Hematopoietic multipotent progenitor cell treated with erythropoietin and hydrocortisone succinate and interleukin-3 and kit ligand, for 6 days (in vitro differentiated cells): ENCODE measurements at regions not wholly inside any gene's neighbourhood (a gene's known extent, or its start where the extent isn't known, plus 50 kb on each side); places are given as distances from the start of the nearest gene placed in this dataset.
"Not testable (repeated sequence)": the region's sequence is repeated elsewhere in the genome, so short reads cannot be mapped to it uniquely, and the experiment has no call there.

ENCODE experiments used
- DNase-seq: peaks from one replicate; pipeline ENCODE4 v3.0.0-alpha.2; 2015

- DNase-seq, result no peak
These were observed 111.9 kb upstream of the MAP2 start for GRCh38 chr2:209311948-209312347.

GRCh38 chr2:209312450-209312849, 111.4 kb upstream of the MAP2 start:
- DNase-seq, result not testable (repeated sequence)

GRCh38 chr2:209314653-209315052, 109.2 kb upstream of the MAP2 start:
- DNase-seq, result no peak

- DNase-seq, result no peak
These were observed 107.7 kb upstream of the MAP2 start for GRCh38 chr2:209316141-209316540.

GRCh38 chr2:209321076-209321475, 102.8 kb upstream of the MAP2 start:
- no peak for DNase-seq

- DNase-seq, result no peak
These were observed 102.3 kb upstream of the MAP2 start for GRCh38 chr2:209321581-209321980.

GRCh38 chr2:209322041-209322440, 101.8 kb upstream of the MAP2 start:
- no peak for DNase-seq

- no peak for DNase-seq
These were observed 100.8 kb upstream of the MAP2 start for GRCh38 chr2:209322905-209323512.

GRCh38 chr2:209323738-209324137, 100.1 kb upstream of the MAP2 start:
- peak; percentile 21 for DNase-seq

- DNase-seq, result peak; percentile 60
These were observed 99.6 kb upstream of the MAP2 start for GRCh38 chr2:209324281-209324680.

GRCh38 chr2:209331291-209331844, 92.5 kb upstream of the MAP2 start:
- peak; percentile 55 for DNase-seq

GRCh38 chr2:209334188-209335017, 89.4 kb upstream of the MAP2 start:
- DNase-seq, result peak; percentile 86

GRCh38 chr2:209340522-209340921, 83.3 kb upstream of the MAP2 start:
- DNase-seq, result no peak

- no peak for DNase-seq
These were observed 79.5 kb upstream of the MAP2 start for GRCh38 chr2:209344349-209344748.

GRCh38 chr2:209348433-209348832, 75.4 kb upstream of the MAP2 start:
- no peak for DNase-seq

- DNase-seq, result no peak
These were observed 72.2 kb upstream of the MAP2 start for GRCh38 chr2:209351636-209352035.

- no peak for DNase-seq
These were observed 64.9 kb upstream of the MAP2 start for GRCh38 chr2:209358992-209359391.

GRCh38 chr2:209367075-209367747, 56.6 kb upstream of the MAP2 start:
- DNase-seq, result no peak

GRCh38 chr2:209368406-209368805, 55.4 kb upstream of the MAP2 start:
- no peak for DNase-seq

- DNase-seq, result no peak
These were observed 54.9 kb upstream of the MAP2 start for GRCh38 chr2:209368914-209369313.

GRCh38 chr2:209369656-209370055, 54.2 kb upstream of the MAP2 start:
- DNase-seq, result no peak

GRCh38 chr2:209371407-209371806, 52.4 kb upstream of the MAP2 start:
- no peak for DNase-seq
